GM12874 (cell line): ENCODE measurements at regions not wholly inside any gene's neighbourhood (a gene's known extent, or its start where the extent isn't known, plus 50 kb on each side); places are given as distances from the start of the nearest gene placed in this dataset.

Experiments
- TF ChIP-seq, protein P1 (sequence below): IDR thresholded peaks from 2 replicates; pipeline ENCODE4 v1.5.1; 2011; ENCODE audit warnings: low read depth, mild to moderate bottlenecking, control low read depth, low read length, moderate library complexity; ENCODE audit not compliant: insufficient read depth

- TF ChIP-seq, protein P1, sequence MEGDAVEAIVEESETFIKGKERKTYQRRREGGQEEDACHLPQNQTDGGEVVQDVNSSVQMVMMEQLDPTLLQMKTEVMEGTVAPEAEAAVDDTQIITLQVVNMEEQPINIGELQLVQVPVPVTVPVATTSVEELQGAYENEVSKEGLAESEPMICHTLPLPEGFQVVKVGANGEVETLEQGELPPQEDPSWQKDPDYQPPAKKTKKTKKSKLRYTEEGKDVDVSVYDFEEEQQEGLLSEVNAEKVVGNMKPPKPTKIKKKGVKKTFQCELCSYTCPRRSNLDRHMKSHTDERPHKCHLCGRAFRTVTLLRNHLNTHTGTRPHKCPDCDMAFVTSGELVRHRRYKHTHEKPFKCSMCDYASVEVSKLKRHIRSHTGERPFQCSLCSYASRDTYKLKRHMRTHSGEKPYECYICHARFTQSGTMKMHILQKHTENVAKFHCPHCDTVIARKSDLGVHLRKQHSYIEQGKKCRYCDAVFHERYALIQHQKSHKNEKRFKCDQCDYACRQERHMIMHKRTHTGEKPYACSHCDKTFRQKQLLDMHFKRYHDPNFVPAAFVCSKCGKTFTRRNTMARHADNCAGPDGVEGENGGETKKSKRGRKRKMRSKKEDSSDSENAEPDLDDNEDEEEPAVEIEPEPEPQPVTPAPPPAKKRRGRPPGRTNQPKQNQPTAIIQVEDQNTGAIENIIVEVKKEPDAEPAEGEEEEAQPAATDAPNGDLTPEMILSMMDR: no peak
These were observed 780.3 kb downstream of the DTWD2 start for GRCh38 chr5:118208031-118208453.

GRCh38 chr5:118199801-118200200 is 788.5 kb downstream of the DTWD2 start:
- TF ChIP-seq, protein P1: no peak

- TF ChIP-seq, protein P1: no peak
These were observed 792.1 kb downstream of the DTWD2 start for GRCh38 chr5:118196229-118196628.

DNA sequence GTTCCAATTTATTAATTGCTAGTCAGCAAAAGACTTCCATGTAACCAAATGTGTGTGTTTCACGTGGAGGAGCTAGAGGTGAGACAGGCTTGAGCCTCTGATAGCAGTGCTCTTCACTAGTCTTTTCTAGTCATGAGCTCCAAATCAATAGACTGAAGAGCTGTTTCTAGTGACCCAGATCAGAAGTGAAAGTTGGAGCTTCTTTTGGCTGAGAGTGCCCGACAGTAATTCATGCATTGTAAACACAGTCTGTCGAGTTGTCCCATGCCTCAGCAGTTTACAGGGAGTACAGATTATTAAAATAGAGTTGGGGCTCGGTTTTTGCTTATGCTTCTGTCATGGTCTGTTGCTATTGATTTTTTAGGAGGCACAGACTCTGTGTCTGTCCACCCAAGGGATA is 793.1 kb downstream of the DTWD2 start:
- TF ChIP-seq, protein P1: no peak

DNA sequence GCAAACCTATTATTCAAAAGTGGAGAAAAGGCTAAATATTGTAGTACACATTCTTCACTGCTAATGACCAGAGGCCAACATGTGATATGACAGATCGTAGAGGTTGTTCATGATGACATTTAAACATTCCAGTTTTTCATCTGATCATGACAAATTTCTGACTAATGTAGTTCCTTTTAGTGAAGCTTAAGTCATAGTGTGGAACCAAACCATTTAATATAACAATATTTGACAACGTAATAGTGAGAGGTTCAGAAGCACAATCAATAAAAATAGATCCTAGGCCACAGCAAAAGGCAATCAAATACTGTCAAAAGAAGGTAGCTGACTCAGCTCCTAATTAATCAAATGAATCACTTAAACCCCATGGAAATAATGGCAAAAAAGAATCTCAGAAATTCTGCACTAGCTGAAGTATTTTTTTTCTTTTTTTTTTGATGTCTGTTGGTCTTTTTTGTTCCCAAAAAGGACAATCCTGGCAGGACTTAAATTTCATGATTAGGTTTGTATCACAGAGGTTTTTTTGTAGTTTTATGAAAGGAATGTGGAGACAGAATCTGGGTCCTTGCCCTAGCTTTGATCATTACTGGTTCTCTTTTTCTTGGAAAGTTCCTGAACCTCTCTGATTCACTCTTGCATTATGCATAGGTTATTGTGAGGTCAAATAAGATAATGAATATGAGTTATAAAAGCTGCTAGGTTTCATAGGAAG is 795.0 kb downstream of the DTWD2 start:
- TF ChIP-seq, protein P1: no peak

DNA sequence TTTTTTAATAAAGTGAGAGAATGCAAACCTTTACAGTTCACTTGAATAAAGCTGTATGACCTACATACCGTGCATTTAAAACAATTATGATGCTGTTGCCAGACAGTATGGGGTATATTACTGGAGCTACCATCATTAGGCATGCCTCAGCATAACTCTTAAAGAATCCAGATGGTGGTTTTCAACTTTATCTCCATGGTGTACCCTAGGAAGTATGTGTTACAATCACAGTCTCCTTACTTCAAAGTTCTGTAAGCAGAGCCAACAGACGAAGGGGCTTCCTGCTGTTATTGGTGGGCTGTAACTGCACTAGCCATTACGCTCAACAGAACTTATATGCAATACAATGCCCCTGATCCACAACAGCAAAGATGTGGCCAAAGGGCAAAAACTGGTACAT is 803.3 kb downstream of the DTWD2 start:
- TF ChIP-seq, protein P1: no peak

- TF ChIP-seq, protein P1: no peak
These were observed 812.2 kb downstream of the DTWD2 start for GRCh38 chr5:118176146-118176545.
